ENCODE measurements at regions not wholly inside any gene's neighbourhood (a gene's known extent, or its start where the extent isn't known, plus 50 kb on each side); places are given as distances from the start of the nearest gene placed in this dataset.

DNA sequence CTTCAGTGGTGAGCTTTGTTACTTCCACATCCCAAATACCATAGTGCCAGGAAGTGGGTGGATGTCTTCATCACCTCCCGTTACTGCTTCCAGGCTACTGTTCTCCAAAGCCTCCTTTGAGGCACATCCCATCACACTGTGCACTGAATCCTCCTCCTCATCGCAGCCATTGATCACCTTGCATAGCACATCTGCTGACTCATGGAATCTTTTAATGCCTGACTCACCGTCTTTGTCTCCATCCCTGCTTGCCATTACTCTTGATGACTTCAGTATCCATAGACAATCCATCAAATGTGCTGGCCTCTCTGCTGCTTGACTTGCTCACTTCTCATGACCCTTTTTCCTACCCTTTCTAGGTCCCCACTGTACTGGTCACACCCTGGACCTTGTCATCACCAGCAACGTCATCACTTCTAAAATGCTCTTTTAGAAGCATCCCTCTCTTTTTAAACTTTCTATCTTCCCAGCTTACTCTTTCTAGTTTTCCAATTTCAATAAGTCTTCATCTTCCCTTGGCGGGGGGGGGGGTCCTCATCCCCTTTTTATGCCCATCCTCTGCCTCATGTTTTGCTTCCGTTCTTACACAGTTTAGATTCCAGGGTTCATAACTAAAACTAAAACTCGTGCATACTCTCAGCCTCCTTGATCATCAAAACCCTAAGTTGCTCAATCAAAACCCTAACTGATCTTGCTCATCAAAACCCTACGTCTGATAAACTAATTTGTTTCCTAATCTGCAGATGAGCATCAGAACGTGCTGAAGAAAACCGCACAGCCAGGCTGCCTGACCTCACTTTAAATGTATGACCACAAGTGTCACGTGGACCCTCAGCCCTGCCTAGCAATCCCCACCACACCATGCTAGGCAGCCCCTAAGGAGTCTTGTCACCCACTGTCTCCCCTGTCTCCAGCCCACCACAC lies 289.7 kb upstream of the ZFHX3 start:
- TF ChIP-seq POLR2A (IDR thresholded peaks at IDR 0.05) = no peak
- TF ChIP-seq, protein P1, sequence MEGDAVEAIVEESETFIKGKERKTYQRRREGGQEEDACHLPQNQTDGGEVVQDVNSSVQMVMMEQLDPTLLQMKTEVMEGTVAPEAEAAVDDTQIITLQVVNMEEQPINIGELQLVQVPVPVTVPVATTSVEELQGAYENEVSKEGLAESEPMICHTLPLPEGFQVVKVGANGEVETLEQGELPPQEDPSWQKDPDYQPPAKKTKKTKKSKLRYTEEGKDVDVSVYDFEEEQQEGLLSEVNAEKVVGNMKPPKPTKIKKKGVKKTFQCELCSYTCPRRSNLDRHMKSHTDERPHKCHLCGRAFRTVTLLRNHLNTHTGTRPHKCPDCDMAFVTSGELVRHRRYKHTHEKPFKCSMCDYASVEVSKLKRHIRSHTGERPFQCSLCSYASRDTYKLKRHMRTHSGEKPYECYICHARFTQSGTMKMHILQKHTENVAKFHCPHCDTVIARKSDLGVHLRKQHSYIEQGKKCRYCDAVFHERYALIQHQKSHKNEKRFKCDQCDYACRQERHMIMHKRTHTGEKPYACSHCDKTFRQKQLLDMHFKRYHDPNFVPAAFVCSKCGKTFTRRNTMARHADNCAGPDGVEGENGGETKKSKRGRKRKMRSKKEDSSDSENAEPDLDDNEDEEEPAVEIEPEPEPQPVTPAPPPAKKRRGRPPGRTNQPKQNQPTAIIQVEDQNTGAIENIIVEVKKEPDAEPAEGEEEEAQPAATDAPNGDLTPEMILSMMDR (IDR thresholded peaks at IDR 0.05) = no peak
